K562 (cell line): ENCODE measurements at regions not wholly inside any gene's neighbourhood (a gene's known extent, or its start where the extent isn't known, plus 50 kb on each side); places are given as distances from the start of the nearest gene placed in this dataset.

ENCODE experiments used
- ATAC-seq: fragments of 200-7000 bp; cut with Tn5 transposase; 3 replicates; pipeline ENCODE4 v1.9.1; 2020; ENCODE audit warnings: moderate library complexity
- BruUV-seq: library from RNA; stranded (reverse); fragments of 400-500 nt; replicated peaks from 2 replicates; lab custom pipeline; 2021; lab: Mats Ljungman, UMichigan
- CTCF ChIA-PET: fragments of 300-600 bp; formaldehyde crosslinking; extraction: SDS; loops from one replicate; lab custom pipeline; 2021; ENCODE audit warnings: low intra/inter-chr PET ratio; lab: Yijun Ruan, JAX
- POLR2A ChIA-PET: fragments of 300-600, 350-650 bp; sonication (Branson Sonifier 250); formaldehyde crosslinking; extraction: SDS; loops from one replicate; lab custom pipeline; 2021; ENCODE audit warnings: antibody characterized with exemption, inconsistent platforms; lab: Yijun Ruan, JAX
- DNase-seq, 4 experiments: peaks; one replicate each; pipeline versions ENCODE4 v3.0.0 to v3.0.0-alpha.2; 2011 to 2018; ENCODE audit warnings: low spot score in 3 of 4, mixed read lengths in 3 of 4; ENCODE audit errors: extremely low read depth in 1 of 4
- FAIRE-seq: peaks from 2 replicates; lab custom pipeline; 2011; peaks lifted over from hg19 to GRCh38; lab: Jason Lieb, UNC
- H2AFZ ChIP-seq: 2 replicates; pipeline ENCODE4 v1.6.0; 2011; ENCODE audit warnings: low read depth, low read length, control low read depth, inconsistent platforms
- H3K27ac ChIP-seq: fragments of 200-600 bp; 3 replicates; pipeline ENCODE4 v1.8.0; 2011; ENCODE audit warnings: low read depth, mild to moderate bottlenecking, control low read depth, inconsistent platforms, low read length, moderate library complexity, mixed read lengths; ENCODE audit errors: extremely low read depth
- H3K27me3 ChIP-seq, 2 experiments: fragments of 300-600 bp in 1 of 2; 2 replicates in 1 of 2; 3 replicates in 1 of 2; pipeline versions ENCODE4 v1.6.0 to v1.8.0; 2011; ENCODE audit warnings: inconsistent platforms in 2 of 2, low read length in 2 of 2, mild to moderate bottlenecking in 1 of 2, mixed read lengths in 1 of 2, moderate library complexity in 1 of 2; ENCODE audit not compliant: control insufficient read depth in 2 of 2, insufficient read depth in 2 of 2
- H3K36me3 ChIP-seq: fragments of 300-600 bp; 3 replicates; pipeline ENCODE4 v1.8.0; 2011; ENCODE audit warnings: mild to moderate bottlenecking, low read length, inconsistent platforms; ENCODE audit not compliant: control insufficient read depth, insufficient read depth
- H3K4me1 ChIP-seq, 2 experiments: fragments of 200-600 bp in 1 of 2; replicated peaks in 1 of 2; 2 replicates in 1 of 2; 3 replicates in 1 of 2; pipeline versions ENCODE4 v1.5.1 to v1.8.0; 2011; ENCODE audit warnings: inconsistent platforms in 2 of 2, low read length in 2 of 2, mild to moderate bottlenecking in 1 of 2, mixed read lengths in 1 of 2, moderate library complexity in 1 of 2; ENCODE audit not compliant: control insufficient read depth in 2 of 2, insufficient read depth in 2 of 2
- H3K4me2 ChIP-seq: 2 replicates; pipeline ENCODE4 v1.6.1; 2011; ENCODE audit warnings: low read length, control low read depth, inconsistent platforms, mixed read lengths; ENCODE audit not compliant: insufficient read depth
- H3K4me3 ChIP-seq: fragments of 200-600 bp; sonication (generic), shearing (Covaris generic); 2 replicates; pipeline ENCODE4 v1.5.1; 2016; ENCODE audit warnings: control low read depth, inconsistent platforms
- H3K79me2 ChIP-seq: fragments of 200-600 bp; 3 replicates; pipeline ENCODE4 v1.8.0; 2011; ENCODE audit warnings: low read length, inconsistent platforms; ENCODE audit not compliant: control insufficient read depth, insufficient read depth
- H3K9ac ChIP-seq, 2 experiments: 2 replicates each; pipeline versions ENCODE4 v1.6.0 to v1.6.1; 2011; ENCODE audit warnings: low read depth in 2 of 2, low read length in 2 of 2, control low read depth in 1 of 2, inconsistent platforms in 1 of 2, mild to moderate bottlenecking in 1 of 2, mixed read lengths in 1 of 2; ENCODE audit not compliant: insufficient read depth in 1 of 2
- H3K9me1 ChIP-seq: one replicate; pipeline ENCODE4 v1.6.0; 2011; ENCODE audit warnings: inconsistent platforms, mild to moderate bottlenecking, low read length, moderate library complexity; ENCODE audit not compliant: control insufficient read depth, insufficient read depth
- H3K9me3 ChIP-seq: replicated peaks from 2 replicates; pipeline ENCODE4 v1.5.1; 2011; ENCODE audit warnings: low read depth, low read length, inconsistent platforms; ENCODE audit not compliant: control insufficient read depth, insufficient read depth
- H4K20me1 ChIP-seq: replicated peaks from 2 replicates; pipeline ENCODE4 v1.6.1; 2011; ENCODE audit warnings: low read length, inconsistent platforms, mixed read lengths; ENCODE audit not compliant: control insufficient read depth, insufficient read depth
- ASH1L ChIP-seq: fragments of 450-650 bp; IDR thresholded peaks from 2 replicates; pipeline ENCODE4 v1.6.1; 2018; ENCODE audit warnings: borderline replicate concordance, mild to moderate bottlenecking, low read depth; ENCODE audit not compliant: partially characterized antibody
- CBX1 ChIP-seq: sonication (generic); IDR thresholded peaks from 2 replicates; pipeline ENCODE4 v1.6.1; 2016; ENCODE audit warnings: antibody characterized with exemption, low read depth, mild to moderate bottlenecking
- CBX2 ChIP-seq: fragments of 200-600 bp; sonication (generic); IDR thresholded peaks from one replicate; pipeline ENCODE4 v1.6.1; 2012; ENCODE audit warnings: mild to moderate bottlenecking, low read length, inconsistent platforms; ENCODE audit not compliant: insufficient read depth, poor library complexity, severe bottlenecking
- CHAMP1 ChIP-seq: fragments of 450-650 bp; IDR thresholded peaks from 2 replicates; pipeline ENCODE4 v1.6.1; 2016; ENCODE audit warnings: mild to moderate bottlenecking
- GATAD2B ChIP-seq: fragments of 450-650 bp; IDR thresholded peaks from 2 replicates; pipeline ENCODE4 v1.6.1; 2017; ENCODE audit warnings: mild to moderate bottlenecking, borderline replicate concordance
- HCFC1 ChIP-seq: IDR thresholded peaks from 2 replicates; pipeline ENCODE4 v1.6.1; 2012; ENCODE audit warnings: low read depth, low read length, improper control_type of control experiment
- MIER1 ChIP-seq: fragments of 450-650 bp; IDR thresholded peaks from 2 replicates; pipeline ENCODE4 v1.6.1; 2016; ENCODE audit warnings: antibody characterized with exemption, mild to moderate bottlenecking, low read depth
- NFE2 ChIP-seq: IDR thresholded peaks from 2 replicates; pipeline ENCODE4 v1.6.1; 2014; ENCODE audit warnings: antibody characterized with exemption, low read depth
- PATZ1 ChIP-seq: fragments of 250-450 bp; sonication (Bioruptor Pico); IDR thresholded peaks from 2 replicates; pipeline ENCODE4 v1.5.0; 2020; ENCODE audit warnings: mild to moderate bottlenecking, borderline replicate concordance
- PCBP2 ChIP-seq: fragments of 200-400 bp; formaldehyde crosslinking; IDR thresholded peaks from 2 replicates; pipeline ENCODE4 v1.6.1; 2018; ENCODE audit warnings: low read length, low read depth, mild to moderate bottlenecking, moderate library complexity; ENCODE audit not compliant: poor library complexity, severe bottlenecking
- SAFB2 ChIP-seq: fragments of 200-400 bp; formaldehyde crosslinking; IDR thresholded peaks from 2 replicates; pipeline ENCODE4 v1.6.1; 2018; ENCODE audit warnings: borderline replicate concordance, low read length, low read depth, moderate library complexity; ENCODE audit not compliant: severe bottlenecking
- SMAD1 ChIP-seq: fragments of 150-350 bp; IDR thresholded peaks from 2 replicates; pipeline ENCODE4 v1.6.1; 2014; ENCODE audit warnings: low read length, low read depth; ENCODE audit not compliant: partially characterized antibody
- ZNF717 ChIP-seq: fragments of 250-450 bp; sonication (Bioruptor Pico); IDR thresholded peaks from 2 replicates; pipeline ENCODE4 v1.5.0; 2021
- ZNF778 ChIP-seq: fragments of 450-650 bp; formaldehyde crosslinking; IDR thresholded peaks from 2 replicates; pipeline ENCODE4 v1.4.0; 2020; ENCODE audit warnings: mild to moderate bottlenecking, moderate library complexity
- WGBS: fragments of 100-300 bp; shearing (Covaris generic); methylation state at CpG from one replicate; pipeline ENCODE4 v1.1.6; 2016; ENCODE audit warnings: low coverage, mixed read lengths; ENCODE audit not compliant: insufficient coverage; ENCODE audit errors: missing lambda C conversion rate; 5-methylcytosine and 5-hydroxymethylcytosine counted together
- in situ Hi-C: fragments of 300-500 bp; cut with MboI; formaldehyde crosslinking; loops from 4 replicates; pipeline ENCODE4 v1.15.0; 2018; ENCODE audit warnings: inconsistent platforms, mixed read lengths
- intact Hi-C: fragments of 100-400 bp; cut with micrococcal nuclease; formaldehyde crosslinking; loops from 2 replicates; pipeline ENCODE4 v1.14.2; 2022

- ChIA-PET CTCF (no interaction called here), POLR2A (no interaction called here)
- Histone ChIP-seq H3K27me3 (no peaks in the 10 kb centered on the region), H3K4me1 (no peaks in the 10 kb centered on the region), H3K79me2 (no peaks in the 10 kb centered on the region), H4K20me1 (no peaks in the 10 kb centered on the region), H3K9ac (no peak overlapping the region), H3K4me2 (no peak overlapping the region), H3K36me3 (no peaks in the 10 kb centered on the region), H2AFZ (no peak overlapping the region), H3K9me1 (no peaks in the 10 kb centered on the region), H3K27ac (no peak overlapping the region), H3K9me3 (no peaks in the 10 kb centered on the region), H3K4me3 (no peak overlapping the region)
- BruUV-seq, result no TSS peak
- in situ Hi-C loops (no loop called here), intact Hi-C loops (no loop called here)
- no peak for FAIRE-seq
- 0% methylated on average over 6 of the region's 7 CpGs for WGBS
- TF ChIP-seq HCFC1, result no peak
- TF ChIP-seq CBX2, result no peak
- TF ChIP-seq SMAD1, result no peak
- no peak for TF ChIP-seq CBX1
- no peak for TF ChIP-seq NFE2
- no peak for TF ChIP-seq ZNF778
- TF ChIP-seq MIER1, result no peak
- no peak for TF ChIP-seq PATZ1 (CRISPR knock-in tag)
- TF ChIP-seq SAFB2, result no peak
- TF ChIP-seq ASH1L, result no peak
- TF ChIP-seq ZNF717 (CRISPR knock-in tag), result no peak
- TF ChIP-seq GATAD2B, result no peak
- TF ChIP-seq PCBP2, result no peak
- no peak for TF ChIP-seq CHAMP1
- no peak for DNase-seq
- no peak for ATAC-seq
Observed at GRCh38 chr18:73975266-73975665, 172.4 kb downstream of the FBXO15 start.
